HCEC 1CT (cell line): ENCODE measurements at regions not wholly inside any gene's neighbourhood (a gene's known extent, or its start where the extent isn't known, plus 50 kb on each side); places are given as distances from the start of the nearest gene placed in this dataset.
"Not testable (repeated sequence)": the region's sequence is repeated elsewhere in the genome, so short reads cannot be mapped to it uniquely, and the experiment has no call there.

Experiments
- DNase-seq: peaks from one replicate; pipeline ENCODE4 v3.0.0-alpha.2; 2017

DNA sequence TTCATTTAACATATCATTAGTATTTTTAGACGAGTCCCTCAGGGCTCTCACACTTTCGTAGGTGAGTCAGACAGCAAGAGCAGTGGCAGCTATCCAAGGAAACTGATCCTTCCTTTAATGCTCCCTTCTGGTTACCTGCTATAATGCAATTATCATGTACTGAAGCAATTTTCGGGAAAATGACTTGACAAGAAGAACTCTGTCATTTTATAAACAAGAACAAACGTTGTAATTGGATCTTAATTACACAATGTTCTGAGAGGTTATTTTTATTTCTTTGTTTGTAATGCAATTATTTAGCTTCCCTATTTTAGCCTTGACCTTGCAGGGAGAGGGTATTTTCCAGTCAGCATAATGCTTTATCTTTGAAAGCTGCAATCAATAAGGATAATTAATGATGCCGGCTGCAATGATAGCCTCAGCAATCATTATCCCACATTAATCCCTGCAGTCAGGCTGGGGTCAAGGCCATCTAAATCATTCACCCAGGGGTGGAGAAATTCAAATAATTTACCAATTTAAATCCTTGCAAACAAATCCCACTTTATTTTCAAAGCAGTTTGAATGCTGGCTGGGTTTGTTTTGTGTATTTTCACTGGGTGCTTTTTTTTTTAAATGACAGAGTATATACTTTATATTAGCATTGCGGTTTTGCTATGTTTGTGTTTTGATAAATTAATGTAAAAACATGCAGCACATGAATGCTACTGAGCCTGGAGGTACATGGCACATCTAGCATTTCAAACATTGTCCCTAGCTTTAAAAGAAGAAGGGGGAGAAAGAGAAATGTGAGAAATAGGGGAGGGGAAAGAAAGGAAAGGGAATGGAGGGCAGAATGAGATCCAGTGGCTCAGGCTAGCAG is 249.9 kb downstream of the SHOX2 start:
- DNase-seq, result no peak

- DNase-seq, result not testable (repeated sequence)
Measured at GRCh38 chr3:157845839-157846238, 260.4 kb downstream of the SHOX2 start.

- no peak for DNase-seq
Measured at GRCh38 chr3:157844800-157845565, 261.2 kb downstream of the SHOX2 start.

GRCh38 chr3:157844216-157844615 is 262.0 kb downstream of the SHOX2 start:
- DNase-seq, result no peak

DNA sequence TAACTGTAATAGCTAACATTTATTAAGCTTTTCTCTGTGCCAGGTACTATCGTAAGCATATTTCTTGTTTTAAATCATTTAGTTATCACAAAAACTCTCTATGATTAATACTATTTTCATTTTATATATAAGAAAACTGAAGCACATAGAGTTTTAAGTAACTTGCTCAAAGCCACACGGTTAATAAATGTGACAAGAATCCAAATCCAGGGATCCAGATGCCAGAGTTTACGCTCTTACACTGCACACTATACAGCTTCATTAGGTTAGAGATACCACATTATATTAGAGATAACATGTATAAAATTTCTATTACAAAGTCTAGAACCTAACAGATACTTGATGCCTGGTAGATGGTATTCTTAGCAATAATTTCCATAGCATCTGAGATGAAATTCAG is 265.2 kb downstream of the SHOX2 start:
- DNase-seq, result no peak

DNA sequence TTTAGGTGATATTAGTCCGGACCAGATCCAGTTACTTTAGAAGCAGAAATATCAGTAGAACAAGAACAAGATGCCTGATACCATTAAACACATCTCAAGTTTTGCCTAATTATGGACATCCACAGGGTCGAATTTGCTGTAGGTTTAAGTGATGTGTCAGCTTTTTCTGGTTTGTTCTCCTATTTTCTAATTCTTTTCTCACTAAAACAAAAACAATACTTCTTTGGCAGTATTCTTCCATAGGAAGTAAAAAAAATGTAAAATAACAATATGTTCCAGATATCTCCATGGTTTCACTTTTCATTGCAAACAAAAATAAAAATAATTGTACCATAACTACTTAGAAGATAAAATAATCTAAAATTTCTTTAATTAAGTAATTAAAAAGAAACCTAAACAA is 265.7 kb downstream of the SHOX2 start:
- no peak for DNase-seq

DNA sequence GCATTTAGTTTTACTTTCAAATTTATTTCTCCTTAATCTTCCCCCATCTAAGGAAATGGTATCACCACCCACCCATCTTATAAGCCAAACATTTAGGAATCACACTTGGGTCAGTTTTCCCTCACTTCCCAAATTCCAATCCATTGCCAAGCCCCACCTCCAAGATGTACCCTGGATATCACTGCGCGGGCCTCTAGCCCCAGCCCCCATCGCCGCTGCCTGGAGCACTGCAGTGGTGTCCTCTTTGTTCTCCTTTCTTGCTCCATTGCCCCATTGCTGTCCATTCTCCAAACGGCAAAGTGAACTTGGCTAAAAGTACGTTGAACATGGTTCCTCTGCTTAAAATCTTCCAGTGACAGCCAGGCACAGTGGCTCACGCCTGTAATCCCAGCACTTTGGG is 267.8 kb downstream of the SHOX2 start:
- no peak for DNase-seq

DNA sequence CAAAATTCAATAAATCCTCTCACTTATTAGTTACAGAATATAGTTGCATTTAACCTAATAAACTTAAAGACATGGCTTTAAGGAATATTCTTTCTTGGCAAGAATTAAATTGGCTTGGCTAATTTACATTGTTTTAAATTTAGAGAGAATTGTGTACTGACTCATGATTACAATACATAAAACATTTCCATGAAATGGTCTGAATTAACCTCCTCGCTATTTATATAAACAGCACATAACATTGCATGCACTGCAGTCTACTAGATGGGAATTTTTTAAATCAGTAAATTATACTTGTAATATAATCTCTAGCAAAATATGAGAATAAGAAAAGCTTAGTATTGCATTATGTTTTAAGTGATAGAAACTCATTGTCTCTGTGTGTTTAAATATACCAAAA is 268.9 kb downstream of the SHOX2 start:
- no peak for DNase-seq

DNA sequence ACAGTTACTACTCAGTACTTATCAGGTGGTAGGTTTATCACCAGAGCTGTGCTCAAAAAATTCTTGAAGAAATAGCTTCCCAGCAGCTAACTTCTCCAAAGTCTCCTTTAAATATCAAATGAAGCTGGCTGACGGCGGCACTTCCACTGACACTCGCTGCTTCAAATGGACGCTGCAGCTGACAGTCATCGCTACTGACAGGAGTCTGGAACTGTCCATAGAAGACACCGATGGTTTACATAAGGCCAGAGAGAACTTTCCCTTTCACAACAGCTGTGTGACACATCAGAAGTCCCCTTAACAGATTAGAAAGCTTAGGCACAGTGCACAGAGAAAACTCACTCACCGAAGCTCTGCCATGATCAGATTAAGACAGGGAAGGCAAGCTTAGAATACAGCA is 270.2 kb downstream of the SHOX2 start:
- no peak for DNase-seq

- DNase-seq, result no peak
Measured at GRCh38 chr3:157832588-157832987, 273.6 kb downstream of the SHOX2 start.

GRCh38 chr3:157830556-157831236 is 275.5 kb downstream of the SHOX2 start:
- no peak for DNase-seq

- no peak for DNase-seq
Measured at GRCh38 chr3:157829786-157830185, 276.4 kb downstream of the SHOX2 start.

DNA sequence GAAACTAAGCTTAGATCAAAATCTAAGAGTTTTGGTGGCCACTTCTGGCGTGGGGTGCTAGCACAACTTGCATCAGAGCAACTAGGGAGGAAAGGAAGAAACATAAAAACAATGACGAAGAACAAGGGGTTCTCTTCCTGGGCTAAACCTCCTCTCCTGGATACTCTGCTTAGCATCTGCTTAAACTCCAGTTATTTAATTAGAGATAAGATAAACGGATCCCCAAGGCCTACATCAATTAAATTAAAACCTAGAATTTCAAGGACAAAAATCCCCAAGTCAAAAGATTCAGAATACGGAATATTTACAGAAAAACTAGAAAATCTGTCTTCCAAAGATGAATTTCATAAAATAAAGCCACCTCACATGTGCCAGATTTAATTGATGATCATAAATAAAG is 281.9 kb downstream of the SHOX2 start:
- no peak for DNase-seq

- no peak for DNase-seq
Measured at GRCh38 chr3:157823050-157823449, 283.2 kb downstream of the SHOX2 start.

DNA sequence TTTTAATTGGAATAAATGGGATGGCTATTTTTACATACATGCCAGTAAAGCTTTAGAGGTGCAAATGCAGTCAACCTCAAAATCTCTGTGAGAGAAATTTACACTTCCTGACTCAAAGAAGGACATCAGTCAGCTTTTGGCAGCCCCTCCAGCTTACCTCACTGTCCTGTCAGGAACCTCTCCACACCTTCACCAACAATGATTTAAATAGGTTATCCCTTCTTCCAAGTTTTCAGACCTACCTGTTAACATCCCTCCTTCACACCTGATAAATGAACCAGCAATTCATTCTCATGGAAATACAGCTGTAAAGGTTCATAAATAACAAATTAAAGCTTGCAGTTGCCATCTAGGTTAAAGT is 286.1 kb downstream of the SHOX2 start:
- DNase-seq, result no peak

- DNase-seq, result no peak
Measured at GRCh38 chr3:157819270-157820156, 286.7 kb downstream of the SHOX2 start.

DNA sequence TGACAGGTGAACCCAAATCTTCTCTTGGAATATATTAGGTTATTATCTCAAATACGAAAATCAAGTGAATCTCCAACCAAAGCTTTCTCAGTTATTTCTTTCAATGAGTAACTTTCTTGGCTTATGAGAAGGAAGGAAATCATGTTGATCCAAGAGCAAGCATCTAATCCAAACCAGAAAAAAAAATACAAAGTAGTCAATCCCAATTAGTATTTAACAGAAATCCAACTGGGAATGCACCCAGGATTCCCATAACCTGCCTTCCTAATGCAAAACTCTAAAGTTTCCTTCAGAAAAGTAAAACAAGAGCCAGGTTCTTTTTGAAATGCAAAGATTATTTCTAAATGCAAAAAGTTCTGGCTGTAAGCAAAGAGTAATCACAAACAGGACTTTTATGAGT is 289.3 kb downstream of the SHOX2 start:
- no peak for DNase-seq

- no peak for DNase-seq
Measured at GRCh38 chr3:157816296-157816695, 289.9 kb downstream of the SHOX2 start.

- DNase-seq, result no peak
Measured at GRCh38 chr3:157815739-157816138, 290.5 kb downstream of the SHOX2 start.

GRCh38 chr3:157810924-157811718 is 295.1 kb downstream of the SHOX2 start:
- no peak for DNase-seq

- DNase-seq, result peak; percentile 35
Measured at GRCh38 chr3:157807280-157807679, 298.9 kb downstream of the SHOX2 start.

- DNase-seq, result no peak
Measured at GRCh38 chr3:157805538-157805937, 300.7 kb downstream of the SHOX2 start.
